HG03520 (cell line): ENCODE measurements at regions not wholly inside any gene's neighbourhood (a gene's known extent, or its start where the extent isn't known, plus 50 kb on each side); places are given as distances from the start of the nearest gene placed in this dataset.
A peak's percentile ranks its signal among the peaks of the same experiment; 100 is the strongest.
"Not testable (repeated sequence)": the region's sequence is repeated elsewhere in the genome, so short reads cannot be mapped to it uniquely, and the experiment has no call there.

Experiments used
- ATAC-seq: cut with Tn5 transposase; IDR thresholded peaks from one replicate; pipeline ENCODE4 v1.9.1; 2021; ENCODE audit warnings: mild to moderate bottlenecking, moderate library complexity; ENCODE audit not compliant: unreplicated experiment

- peak; percentile 44 for ATAC-seq
Observed at GRCh38 chr1:148318123-148318903, 164.8 kb downstream of the PPIAL4G start.

- no peak for ATAC-seq
Observed at GRCh38 chr1:148317288-148317985, 165.4 kb upstream of the NBPF11 start.

DNA sequence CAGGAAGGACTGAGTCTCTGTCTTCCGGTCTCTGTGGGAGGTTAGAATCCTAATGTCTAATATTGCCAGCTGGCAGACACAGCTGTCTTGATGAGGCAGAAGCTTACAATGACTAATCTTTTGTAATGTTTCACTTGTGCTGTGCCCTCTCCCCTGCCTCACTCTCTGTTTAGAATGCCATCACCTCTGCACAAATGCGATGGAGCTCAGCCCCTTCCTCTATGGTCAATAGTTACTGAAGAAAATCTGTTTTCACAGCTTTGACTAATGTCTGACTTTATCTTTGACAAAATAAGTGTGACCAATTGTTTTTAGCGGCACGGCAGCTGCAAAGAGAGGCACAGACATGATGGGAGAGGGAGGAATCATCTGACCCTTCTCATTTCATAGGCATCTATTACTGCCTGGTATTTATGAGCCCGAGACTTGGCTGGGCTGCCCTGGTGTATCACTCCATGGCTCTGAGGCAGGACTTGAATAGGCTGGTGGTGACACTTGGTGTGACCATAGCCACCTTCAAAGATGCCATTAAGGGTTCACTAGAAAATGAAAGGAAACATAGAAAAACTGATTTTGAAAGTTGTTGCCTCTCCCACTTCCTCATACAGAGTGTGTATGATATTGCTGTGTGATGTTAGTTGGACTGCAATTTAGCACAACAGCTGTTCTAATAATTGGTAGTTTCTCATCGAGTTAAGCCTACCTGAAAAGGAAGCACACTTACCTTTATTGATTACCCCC, 163.2 kb upstream of the NBPF11 start:
- no peak for ATAC-seq

DNA sequence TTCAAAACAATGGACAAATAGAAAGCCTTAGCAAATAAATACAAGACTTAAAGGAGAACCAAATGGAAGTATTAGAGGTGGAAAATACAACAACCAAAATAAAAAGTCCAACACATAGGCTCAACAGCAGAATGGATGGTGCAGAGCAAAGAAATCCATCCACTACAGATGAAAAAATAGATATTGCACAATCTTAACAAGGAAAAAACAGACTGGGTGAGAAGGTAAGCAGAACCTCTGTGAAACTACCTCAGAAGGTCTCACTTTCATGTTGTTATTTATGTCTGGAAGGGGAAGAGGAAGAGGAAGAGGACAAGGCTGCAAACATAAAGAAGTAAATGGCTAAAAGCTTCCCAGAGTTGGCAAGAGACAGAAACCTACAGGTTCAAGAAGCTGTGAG, 158.7 kb upstream of the NBPF11 start:
- ATAC-seq = no peak

- ATAC-seq = no peak
Observed at GRCh38 chr1:148309940-148310500, 157.9 kb upstream of the NBPF11 start.

GRCh38 chr1:148308832-148309458, 156.9 kb upstream of the NBPF11 start:
- no peak for ATAC-seq

DNA sequence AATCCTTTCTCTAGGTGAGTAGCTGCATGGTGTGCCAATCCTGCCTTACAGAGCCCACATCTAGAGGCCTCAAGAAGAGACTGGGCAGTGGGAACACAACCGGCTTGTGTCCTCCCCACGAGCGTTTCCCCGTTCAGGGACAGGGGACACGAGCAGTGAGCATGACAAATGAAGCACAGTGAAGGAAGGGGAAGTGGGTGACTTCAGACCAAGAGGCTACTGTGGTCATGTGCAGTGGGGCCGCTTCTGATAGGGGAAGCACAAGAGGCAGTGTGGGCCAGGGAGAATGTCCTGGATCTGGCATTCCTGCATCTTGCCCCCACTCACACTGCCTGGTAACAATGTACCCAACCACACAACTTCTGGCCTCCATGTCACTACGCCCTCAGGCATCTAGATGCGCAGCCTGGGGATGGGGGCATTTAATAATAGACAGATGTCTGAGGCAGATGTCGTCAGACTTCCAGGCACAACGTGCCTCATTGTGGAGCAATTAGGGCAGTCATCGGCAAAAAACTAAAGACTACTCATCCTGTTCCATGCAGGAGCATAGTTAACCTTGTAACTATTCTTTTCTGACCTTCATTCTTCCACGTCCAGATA, 155.6 kb upstream of the NBPF11 start:
- no peak for ATAC-seq

DNA sequence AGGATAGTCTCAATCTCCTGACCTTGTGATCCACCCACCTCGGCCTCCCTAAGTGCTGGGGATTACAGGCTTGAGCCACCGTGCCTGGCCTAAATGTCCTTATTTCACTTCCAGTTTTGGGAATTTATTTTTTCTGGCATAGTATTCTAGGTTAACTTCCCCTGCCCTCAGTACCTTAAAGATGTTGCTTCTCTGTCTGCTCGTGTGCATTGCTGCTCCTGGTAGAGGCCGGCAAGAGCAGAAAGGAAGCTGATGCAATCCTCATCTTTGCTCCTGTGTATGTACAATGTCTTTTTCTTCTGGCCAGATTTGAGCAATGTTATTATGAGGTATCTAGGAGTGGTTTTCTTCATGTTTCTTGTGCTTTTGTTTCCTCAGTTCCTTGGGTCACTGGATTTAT, 152.9 kb upstream of the NBPF11 start:
- ATAC-seq = not testable (repeated sequence)

GRCh38 chr1:148302586-148303364, 150.7 kb upstream of the NBPF11 start:
- peak; percentile 75 for ATAC-seq

- not testable (repeated sequence) for ATAC-seq
Observed at GRCh38 chr1:148297852-148298251, 145.8 kb upstream of the NBPF11 start.

- no peak for ATAC-seq
Observed at GRCh38 chr1:148296511-148296910, 144.4 kb upstream of the NBPF11 start.

GRCh38 chr1:148294116-148294807, 142.2 kb upstream of the NBPF11 start:
- ATAC-seq = no peak

DNA sequence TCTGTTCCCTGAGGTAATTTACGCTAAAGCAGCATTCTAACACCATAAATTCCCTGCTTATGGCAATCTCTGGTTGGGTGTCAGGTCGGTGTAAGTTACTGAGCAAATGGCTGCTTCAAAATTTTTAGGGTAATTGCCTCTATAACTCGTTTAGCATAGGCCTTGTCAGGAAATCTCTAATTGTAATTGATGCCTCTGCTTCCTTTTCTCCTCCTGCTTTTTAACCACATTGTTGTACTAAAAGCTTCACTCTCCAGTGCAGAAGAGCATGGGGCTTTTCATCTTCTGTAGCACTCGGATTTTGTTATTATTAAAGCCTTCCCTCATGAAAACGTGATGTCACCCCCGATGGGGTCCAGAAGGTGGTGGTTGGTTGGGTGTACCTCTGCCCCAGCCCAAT, 141.6 kb upstream of the NBPF11 start:
- ATAC-seq = no peak

DNA sequence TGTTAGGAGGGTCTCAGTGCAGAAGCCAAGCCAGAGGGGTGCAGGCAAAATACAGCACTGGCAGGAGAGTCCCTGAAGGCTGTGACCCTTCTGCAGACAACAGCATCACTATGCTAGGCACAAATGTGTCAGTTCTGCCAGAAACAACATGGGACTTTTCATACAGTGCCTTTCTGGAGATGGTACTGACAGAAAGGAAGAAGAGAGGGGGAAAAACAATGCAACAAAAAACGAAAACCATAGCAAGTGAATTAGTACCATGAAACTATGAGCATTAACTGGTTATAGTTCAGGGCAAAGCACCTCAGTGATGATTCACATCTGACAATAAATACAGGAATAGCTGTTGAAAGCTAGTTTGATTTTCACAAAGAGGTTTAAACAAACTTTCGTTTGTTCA, 140.8 kb upstream of the NBPF11 start:
- no peak for ATAC-seq

DNA sequence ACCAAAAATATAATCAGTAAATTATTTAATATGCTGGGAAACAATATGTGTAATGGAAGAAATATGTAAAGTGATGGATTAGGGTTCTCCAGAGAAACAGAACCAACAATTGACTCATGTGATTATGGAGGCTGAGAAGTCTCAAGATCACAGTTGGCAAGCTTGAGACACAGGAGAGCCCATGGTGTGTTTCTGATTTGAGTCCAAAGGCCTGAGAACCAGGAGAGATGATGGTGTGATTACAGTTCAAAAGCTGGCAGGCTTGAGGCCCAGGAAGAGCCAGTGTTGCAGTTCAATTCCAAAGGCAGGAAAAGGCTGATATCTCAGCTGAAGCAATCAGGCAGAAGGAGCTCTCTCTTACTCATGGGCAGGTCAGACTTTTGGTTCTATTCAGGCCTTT, 138.8 kb upstream of the NBPF11 start:
- no peak for ATAC-seq

DNA sequence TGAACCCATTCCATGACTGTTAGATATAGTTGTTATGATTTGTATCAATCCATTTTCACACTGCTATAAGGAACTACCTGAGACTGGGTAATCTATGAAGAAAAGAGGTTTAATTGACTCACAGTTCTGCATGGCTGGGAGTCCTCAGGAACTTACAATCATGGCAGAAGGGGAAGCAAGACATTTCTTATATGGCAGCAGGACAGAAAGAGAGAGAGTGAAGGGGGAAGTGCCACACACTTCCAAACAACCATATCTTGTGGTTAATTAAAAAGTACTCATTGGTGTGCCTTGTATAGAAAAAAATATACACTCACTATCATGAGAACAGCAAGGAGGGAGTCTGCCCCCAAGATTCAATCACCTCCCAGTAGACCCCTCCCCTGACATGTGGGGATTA, 137.6 kb upstream of the NBPF11 start:
- ATAC-seq = no peak

DNA sequence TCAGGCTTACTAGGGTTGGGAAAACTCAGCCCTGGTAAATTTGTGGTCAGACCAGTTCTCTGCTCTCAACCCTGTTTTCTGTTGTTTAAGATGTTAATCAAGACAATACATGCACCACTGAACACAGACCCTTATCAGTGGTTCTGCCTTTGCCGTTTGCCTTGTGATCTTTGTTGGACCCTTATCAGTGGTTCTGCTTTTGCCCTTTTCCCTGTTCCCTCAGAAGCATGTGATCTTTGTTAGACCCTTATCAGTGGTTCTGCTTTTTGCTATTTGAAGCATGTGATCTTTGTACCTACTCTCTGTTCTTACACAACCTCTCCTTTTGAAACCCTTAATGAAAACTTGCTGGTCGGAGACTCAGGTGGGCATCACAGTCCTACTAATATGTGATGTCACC, 133.9 kb upstream of the NBPF11 start:
- not testable (repeated sequence) for ATAC-seq

- ATAC-seq = peak; percentile 69
Observed at GRCh38 chr1:148280831-148281572, 128.9 kb upstream of the NBPF11 start.
